ENCODE measurements at regions not wholly inside any gene's neighbourhood (a gene's known extent, or its start where the extent isn't known, plus 50 kb on each side); places are given as distances from the start of the nearest gene placed in this dataset.

- TF ChIP-seq YY1 (IDR thresholded peaks at IDR 0.05) (no peak), SP1 (IDR thresholded peaks at IDR 0.05) (no peak), CTCF (IDR thresholded peaks at IDR 0.05; ENCODE audit: low read depth, low read length, missing input control) (no peak), REST (IDR thresholded peaks at IDR 0.05) (no peak)
These were observed 177.4 kb downstream of the TBXT start for GRCh38 chr6:165990216-165990615.
